Erythroblast (primary cell): ENCODE measurements at regions not wholly inside any gene's neighbourhood (a gene's known extent, or its start where the extent isn't known, plus 50 kb on each side); places are given as distances from the start of the nearest gene placed in this dataset.

Experiments used
- GATA1 ChIP-seq: IDR thresholded peaks from 2 replicates; pipeline ENCODE4 v1.6.1; 2011; ENCODE audit warnings: low read depth, mild to moderate bottlenecking, control low read depth, low read length, moderate library complexity
- POLR2A ChIP-seq: IDR thresholded peaks from 2 replicates; pipeline ENCODE4 v1.6.1; 2011; ENCODE audit warnings: mild to moderate bottlenecking, low read length

- no peak for TF ChIP-seq POLR2A
- no peak for TF ChIP-seq GATA1
Observed at GRCh38 chr2:139365189-139365588, 585.0 kb upstream of the NXPH2 start.
